IMR-90 (cell line): ENCODE measurements at regions not wholly inside any gene's neighbourhood (a gene's known extent, or its start where the extent isn't known, plus 50 kb on each side); places are given as distances from the start of the nearest gene placed in this dataset.

Source experiments
- ATAC-seq: fragments of 200-7000 bp; cut with Tn5 transposase; 2 replicates; pipeline ENCODE4 v1.9.1; 2020; ENCODE audit warnings: low read depth, mild to moderate bottlenecking, moderate library complexity
- BruUV-seq: library from RNA; stranded (reverse); fragments of 400-500 nt; replicated peaks from 2 replicates; lab custom pipeline; 2021; lab: Mats Ljungman, UMichigan
- CTCF ChIA-PET: fragments of 300-600 bp; formaldehyde crosslinking; extraction: SDS; loops from one replicate; lab custom pipeline; 2021; ENCODE audit warnings: antibody characterized with exemption; lab: Yijun Ruan, JAX
- POLR2A ChIA-PET: fragments of 300-600 bp; sonication (Branson Sonifier 250); formaldehyde crosslinking; loops from one replicate; lab custom pipeline; 2022; ENCODE audit warnings: antibody characterized with exemption; ENCODE audit not compliant: unreplicated experiment; lab: Charles Lee
- DNase-seq: peaks from one replicate; pipeline ENCODE4 v3.0.0; 2013
- H2AFZ ChIP-seq: replicated peaks from 2 replicates; pipeline ENCODE3; 2013; ENCODE audit warnings: low read length, mild to moderate bottlenecking; ENCODE audit not compliant: poor library complexity
- H2AK5ac ChIP-seq: 2 replicates; pipeline ENCODE4 v1.6.1; 2013; ENCODE audit warnings: low read depth, low read length, inconsistent platforms
- H2AK9ac ChIP-seq: replicated peaks from 2 replicates; pipeline ENCODE3; 2013; ENCODE audit warnings: mild to moderate bottlenecking, low read depth, low read length, moderate library complexity; ENCODE audit not compliant: poor library complexity
- H2BK120ac ChIP-seq: 2 replicates; pipeline ENCODE4 v1.6.1; 2013; ENCODE audit warnings: low read depth, low read length, inconsistent platforms
- H2BK15ac ChIP-seq: 3 replicates; pipeline ENCODE4 v1.6.1; 2013; ENCODE audit warnings: low read depth, low read length, inconsistent platforms
- H2BK20ac ChIP-seq: 2 replicates; pipeline ENCODE4 v1.6.1; 2013; ENCODE audit warnings: low read depth, mild to moderate bottlenecking, inconsistent platforms, low read length, moderate library complexity
- H2BK5ac ChIP-seq: 2 replicates; pipeline ENCODE4 v1.6.1; 2013; ENCODE audit warnings: mild to moderate bottlenecking, low read depth, low read length, inconsistent platforms; ENCODE audit not compliant: poor library complexity, severe bottlenecking
- H3K14ac ChIP-seq: replicated peaks from 2 replicates; pipeline ENCODE4 v1.6.1; 2013; ENCODE audit warnings: low read depth, low read length, inconsistent platforms
- H3K18ac ChIP-seq: 2 replicates; pipeline ENCODE4 v1.6.1; 2013; ENCODE audit warnings: low read depth, low read length, control low read depth
- H3K23ac ChIP-seq: 2 replicates; pipeline ENCODE4 v1.6.1; 2013; ENCODE audit warnings: low read depth, low read length, inconsistent platforms
- H3K27ac ChIP-seq: 2 replicates; pipeline ENCODE4 v1.5.1; 2013; ENCODE audit warnings: mild to moderate bottlenecking, control low read depth, low read length; ENCODE audit not compliant: insufficient read depth
- H3K27me3 ChIP-seq: 2 replicates; pipeline ENCODE4 v1.6.1; 2013; ENCODE audit warnings: low read length; ENCODE audit not compliant: control insufficient read depth, insufficient read depth
- H3K36me3 ChIP-seq: 2 replicates; pipeline ENCODE4 v1.6.1; 2013; ENCODE audit warnings: low read length, mixed read lengths; ENCODE audit not compliant: control insufficient read depth, insufficient read depth
- H3K4ac ChIP-seq: 2 replicates; pipeline ENCODE4 v1.6.1; 2013; ENCODE audit warnings: low read depth, low read length, inconsistent platforms
- H3K4me1 ChIP-seq: 2 replicates; pipeline ENCODE4 v1.6.1; 2013; ENCODE audit warnings: low read length, mixed read lengths; ENCODE audit not compliant: control insufficient read depth, insufficient read depth
- H3K4me2 ChIP-seq: 2 replicates; pipeline ENCODE4 v1.6.1; 2013; ENCODE audit warnings: low read depth, mild to moderate bottlenecking, control low read depth, low read length, moderate library complexity
- H3K4me3 ChIP-seq: 2 replicates; pipeline ENCODE4 v1.5.1; 2013; ENCODE audit warnings: low read depth, mild to moderate bottlenecking, control low read depth, low read length, moderate library complexity; ENCODE audit not compliant: insufficient read depth
- H3K56ac ChIP-seq: 2 replicates; pipeline ENCODE4 v1.6.1; 2013; ENCODE audit warnings: low read length, inconsistent platforms; ENCODE audit not compliant: insufficient read depth; ENCODE audit errors: extremely low read depth
- H3K79me1 ChIP-seq, 2 experiments: 2 replicates each; pipeline ENCODE4 v1.6.1; 2013; ENCODE audit warnings: low read length in 2 of 2, inconsistent platforms in 1 of 2, low read depth in 1 of 2
- H3K9ac ChIP-seq: 2 replicates; pipeline ENCODE4 v1.6.1; 2013; ENCODE audit warnings: low read depth, low read length, control low read depth
- H3K9me1 ChIP-seq: 2 replicates; pipeline ENCODE4 v1.6.1; 2013; ENCODE audit warnings: low read length, inconsistent platforms; ENCODE audit not compliant: insufficient read depth
- H3K9me3 ChIP-seq: 2 replicates; pipeline ENCODE4 v1.6.1; 2013; ENCODE audit warnings: low read length; ENCODE audit not compliant: control insufficient read depth, insufficient read depth
- H4K20me1 ChIP-seq: 2 replicates; pipeline ENCODE4 v1.6.1; 2013; ENCODE audit warnings: low read length, inconsistent platforms; ENCODE audit not compliant: insufficient read depth
- H4K5ac ChIP-seq: 2 replicates; pipeline ENCODE4 v1.6.1; 2013; ENCODE audit warnings: mild to moderate bottlenecking, low read depth, low read length, control low read depth
- H4K8ac ChIP-seq, 2 experiments: 2 replicates each; pipeline ENCODE4 v1.6.1; 2013; ENCODE audit warnings: low read depth in 2 of 2, low read length in 2 of 2, control low read depth in 1 of 2, inconsistent platforms in 1 of 2
- H4K91ac ChIP-seq: 2 replicates; pipeline ENCODE4 v1.6.1; 2013; ENCODE audit warnings: low read depth, low read length, inconsistent platforms; ENCODE audit not compliant: insufficient read depth
- BHLHE40 ChIP-seq: fragments of 150-350 bp; IDR thresholded peaks from 2 replicates; pipeline ENCODE4 v1.6.1; 2016; ENCODE audit warnings: mild to moderate bottlenecking, low read depth, low read length
- CEBPB ChIP-seq: IDR thresholded peaks from 2 replicates; pipeline ENCODE4 v1.6.1; 2012; ENCODE audit warnings: low read depth, low read length, improper control_type of control experiment
- CHD1 ChIP-seq: IDR thresholded peaks from 2 replicates; pipeline ENCODE4 v1.6.1; 2012; ENCODE audit warnings: low read depth, low read length, improper control_type of control experiment
- CTCF ChIP-seq: conservative IDR thresholded peaks from 2 replicates; pipeline ENCODE4 v1.5.1; 2012; ENCODE audit warnings: mild to moderate bottlenecking, low read depth, low read length, improper control_type of control experiment
- ELK1 ChIP-seq: fragments of 150-350 bp; IDR thresholded peaks from 2 replicates; pipeline ENCODE4 v1.6.1; 2016; ENCODE audit warnings: low read depth, mild to moderate bottlenecking, low read length, moderate library complexity, borderline replicate concordance
- FOS ChIP-seq: fragments of 150-350 bp; IDR thresholded peaks from 2 replicates; pipeline ENCODE4 v1.6.1; 2016; ENCODE audit warnings: low read depth, low read length
- MAFK ChIP-seq: IDR thresholded peaks from 2 replicates; pipeline ENCODE4 v1.6.1; 2012; ENCODE audit warnings: low read depth, low read length, improper control_type of control experiment
- MAZ ChIP-seq: IDR thresholded peaks from 2 replicates; pipeline ENCODE4 v1.6.1; 2012; ENCODE audit warnings: low read depth, mild to moderate bottlenecking, low read length, improper control_type of control experiment, moderate library complexity, borderline replicate concordance
- MXI1 ChIP-seq: IDR thresholded peaks from 2 replicates; pipeline ENCODE4 v1.6.1; 2012; ENCODE audit warnings: low read depth, mild to moderate bottlenecking, low read length, moderate library complexity, borderline replicate concordance
- NFE2L2 ChIP-seq: fragments of 150-350 bp; IDR thresholded peaks from 2 replicates; pipeline ENCODE4 v1.6.1; 2016; ENCODE audit warnings: low read depth, mild to moderate bottlenecking, low read length
- POLR2A ChIP-seq: IDR thresholded peaks from 2 replicates; pipeline ENCODE4 v1.6.1; 2012; ENCODE audit warnings: mild to moderate bottlenecking, low read depth, low read length
- RAD21 ChIP-seq: IDR thresholded peaks from 2 replicates; pipeline ENCODE4 v1.6.1; 2012; ENCODE audit warnings: low read length, improper control_type of control experiment
- RCOR1 ChIP-seq: IDR thresholded peaks from 2 replicates; pipeline ENCODE4 v1.6.1; 2012; ENCODE audit warnings: mild to moderate bottlenecking, low read length, improper control_type of control experiment; ENCODE audit not compliant: insufficient replicate concordance
- RFX5 ChIP-seq: IDR thresholded peaks from 2 replicates; pipeline ENCODE4 v1.8.0; 2012; ENCODE audit warnings: low read depth, mild to moderate bottlenecking, low read length, moderate library complexity
- SMC3 ChIP-seq: fragments of 150-350 bp; IDR thresholded peaks from 2 replicates; pipeline ENCODE4 v1.6.1; 2016; ENCODE audit warnings: low read depth, mild to moderate bottlenecking, antibody characterized with exemption, low read length, moderate library complexity
- USF2 ChIP-seq: fragments of 150-350 bp; IDR thresholded peaks from 2 replicates; pipeline ENCODE4 v1.6.1; 2017; ENCODE audit warnings: mild to moderate bottlenecking, antibody characterized with exemption, low read length, low read depth
- WGBS, 2 experiments: methylation state at CpG; one replicate each; pipeline versions ENCODE4 v1.1.5 to v1.1.7; 2013; ENCODE audit warnings: missing lambda C conversion rate in 2 of 2; ENCODE audit not compliant: insufficient read length in 1 of 2; ENCODE audit errors: extremely low coverage in 2 of 2; 5-methylcytosine and 5-hydroxymethylcytosine counted together
- dilution Hi-C: fragments of 300-500 bp; cut with HindIII; formaldehyde crosslinking; loops from one replicate; pipeline ENCODE4 v1.14.3; 2018; ENCODE audit warnings: low sequenced_read_pairs; ENCODE audit not compliant: unreplicated experiment
- in situ Hi-C: fragments of 300-500 bp; cut with MboI; formaldehyde crosslinking; loops from 3 replicates; pipeline ENCODE4 v1.14.3; 2019; ENCODE audit warnings: low sequenced_read_pairs, inconsistent platforms, mixed read lengths
- intact Hi-C: fragments of 100-400 bp; cut with micrococcal nuclease; formaldehyde crosslinking; loops from 2 replicates; pipeline ENCODE4 v1.10.0; 2022

GRCh38 chr13:107097916-107098315 lies 530.0 kb upstream of the ARGLU1 start:
- Histone ChIP-seq H2BK120ac (no peak overlapping the region), H3K27me3 (no peaks in the 10 kb centered on the region), H3K4me1 (peaks cover 3% of the 10 kb centered on the region; the same call in 1 of the 2 replicates), H3K23ac (no peak overlapping the region), H2AFZ (no peak overlapping the region), H3K4me2 (no peak overlapping the region), H3K4ac (no peak overlapping the region), H2BK5ac (no peak overlapping the region), H3K36me3 (no peaks in the 10 kb centered on the region), H3K9me3 (no peaks in the 10 kb centered on the region), H3K18ac (no peak overlapping the region), H3K4me3 (no peak overlapping the region), H3K9ac (no peak overlapping the region), H2BK20ac (no peak overlapping the region), H2AK5ac (no peak overlapping the region), H2BK15ac (no peak overlapping the region), H4K91ac (peak overlapping the region; percentile 13; the same call in 1 of the 2 replicates), H3K27ac (no peak overlapping the region), H4K20me1 (no peaks in the 10 kb centered on the region), H4K8ac (no peak overlapping the region), H3K79me1 (no peaks in the 10 kb centered on the region), H3K56ac (no peak overlapping the region), H2AK9ac (no peak overlapping the region), H3K9me1 (peaks cover 3% of the 10 kb centered on the region; the same call in 1 of the 2 replicates), H3K14ac (no peak overlapping the region), H4K5ac (no peak overlapping the region)
- POLR2A ChIA-PET = no interaction called here
- CTCF ChIA-PET = interaction anchor here (0.6 to 1.2 kb wide), 3 partner anchors 12 to 94 kb away, joined by 3 to 4 read pairs (median 3); no protein-coding TSS in a partner anchor
- dilution Hi-C loops (no loop called here), in situ Hi-C loops (no loop called here), intact Hi-C loops (loop anchor here (5.0 kb wide), 1 partner anchor 66 kb away; no protein-coding TSS in a partner anchor)
- no TSS peak for BruUV-seq
- no peak for TF ChIP-seq USF2
- TF ChIP-seq RCOR1 = no peak
- no peak for TF ChIP-seq FOS
- no peak for TF ChIP-seq BHLHE40
- no peak for TF ChIP-seq CTCF
- TF ChIP-seq MAZ = no peak
- TF ChIP-seq CHD1 = no peak
- no peak for TF ChIP-seq RAD21
- no peak for TF ChIP-seq POLR2A
- TF ChIP-seq ELK1 = no peak
- TF ChIP-seq MXI1 = no peak
- no peak for TF ChIP-seq MAFK
- no peak for TF ChIP-seq CEBPB
- TF ChIP-seq SMC3 = no peak
- TF ChIP-seq RFX5 = no peak
- TF ChIP-seq NFE2L2 = no peak
- DNase-seq (no peak), ATAC-seq (no peak)
- WGBS, 2 experiments = no CpG with 5 or more reads among the region's 7 CpGs
